AG10803 (cell line): ENCODE measurements at regions not wholly inside any gene's neighbourhood (a gene's known extent, or its start where the extent isn't known, plus 50 kb on each side); places are given as distances from the start of the nearest gene placed in this dataset.

Experiments
- DNase-seq: peaks from one replicate; pipeline ENCODE4 v3.0.0; 2010; ENCODE audit warnings: low read depth
- H3K4me3 ChIP-seq: 2 replicates; pipeline ENCODE4 v1.5.1; 2011; ENCODE audit warnings: mild to moderate bottlenecking, low read length, control low read depth
- CTCF ChIP-seq: conservative IDR thresholded peaks from 2 replicates; pipeline ENCODE4 v1.5.1; 2011; ENCODE audit warnings: mild to moderate bottlenecking, low read length, control low read depth, inconsistent platforms

- TF ChIP-seq CTCF = no peak
- no peak for DNase-seq
- no peak overlapping the region for H3K4me3 ChIP-seq
Measured at GRCh38 chr3:158961471-158961870, 159.6 kb downstream of the MFSD1 start.

GRCh38 chr3:158961911-158962310, 160.1 kb downstream of the MFSD1 start:
- no peak overlapping the region for H3K4me3 ChIP-seq
- no peak for TF ChIP-seq CTCF
- no peak for DNase-seq

GRCh38 chr3:158970006-158970405, 168.2 kb downstream of the MFSD1 start:
- TF ChIP-seq CTCF = no peak
- no peak overlapping the region for H3K4me3 ChIP-seq
- DNase-seq = no peak

- DNase-seq = no peak
- H3K4me3 ChIP-seq = no peak overlapping the region
- no peak for TF ChIP-seq CTCF
Measured at GRCh38 chr3:158974904-158975303, 173.1 kb downstream of the MFSD1 start.

- no peak overlapping the region for H3K4me3 ChIP-seq
- TF ChIP-seq CTCF = no peak
- no peak for DNase-seq
Measured at GRCh38 chr3:158976966-158977365, 175.1 kb downstream of the MFSD1 start.

GRCh38 chr3:158977497-158977896, 175.6 kb downstream of the MFSD1 start:
- TF ChIP-seq CTCF = no peak
- DNase-seq = no peak
- no peak overlapping the region for H3K4me3 ChIP-seq

- TF ChIP-seq CTCF = no peak
- no peak overlapping the region for H3K4me3 ChIP-seq
- DNase-seq = no peak
Measured at GRCh38 chr3:158983216-158984099, 181.6 kb downstream of the MFSD1 start.
